Natural killer cell (primary cell): ENCODE measurements at regions not wholly inside any gene's neighbourhood (a gene's known extent, or its start where the extent isn't known, plus 50 kb on each side); places are given as distances from the start of the nearest gene placed in this dataset.

Experiments used
- ATAC-seq, 3 donors: fragments of 150-1000 bp in 2 of 3; fragments of 200-7000 bp in 1 of 3; cut with Tn5 transposase; 1 replicate in 1 of 3; 2 replicates in 2 of 3; pipeline ENCODE4 v1.10.0; 2021; ENCODE audit warnings: mild to moderate bottlenecking in 2 of 3, moderate library complexity in 2 of 3
- DNase-seq, 2 donors: peaks; one replicate each; pipeline versions ENCODE4 v3.0.0 to v3.0.0-alpha.2; 2013 to 2021; ENCODE audit warnings: mixed read lengths in 1 of 2
- H3K27ac ChIP-seq: one replicate; pipeline ENCODE4 v1.5.1; 2013; ENCODE audit warnings: mild to moderate bottlenecking, low read length
- H3K27me3 ChIP-seq: one replicate; pipeline ENCODE4 v1.6.1; 2013; ENCODE audit warnings: low read length; ENCODE audit not compliant: control insufficient read depth, insufficient read depth
- H3K36me3 ChIP-seq: one replicate; pipeline ENCODE4 v1.6.1; 2013; ENCODE audit warnings: low read length; ENCODE audit not compliant: control insufficient read depth, insufficient read depth
- H3K4me1 ChIP-seq: one replicate; pipeline ENCODE4 v1.6.1; 2013; ENCODE audit warnings: low read length; ENCODE audit not compliant: control insufficient read depth, insufficient read depth
- H3K4me3 ChIP-seq: one replicate; pipeline ENCODE4 v1.5.1; 2013; ENCODE audit warnings: low read length
- H3K9me3 ChIP-seq: one replicate; pipeline ENCODE4 v1.6.1; 2013; ENCODE audit warnings: low read length; ENCODE audit not compliant: control insufficient read depth, insufficient read depth
- H3K27ac Mint-ChIP-seq, 2 donors: one replicate each; pipeline ENCODE4 v1.8.0; 2022; ENCODE audit warnings: mild to moderate bottlenecking in 2 of 2, mixed read lengths in 2 of 2, moderate library complexity in 1 of 2
- H3K27me3 Mint-ChIP-seq, 2 donors: one replicate each; pipeline ENCODE4 v1.8.0; 2022; ENCODE audit warnings: low read depth in 2 of 2, mixed read lengths in 2 of 2
- H3K36me3 Mint-ChIP-seq: one replicate; pipeline ENCODE4 v1.8.0; 2022; ENCODE audit warnings: mixed read lengths
- H3K4me1 Mint-ChIP-seq, 2 donors: one replicate each; pipeline ENCODE4 v1.8.0; 2022; ENCODE audit warnings: mixed read lengths in 2 of 2
- H3K4me3 Mint-ChIP-seq: one replicate; pipeline ENCODE4 v1.8.0; 2022; ENCODE audit warnings: mild to moderate bottlenecking, moderate library complexity, mixed read lengths
- H3K9me3 Mint-ChIP-seq, 2 donors: one replicate each; pipeline ENCODE4 v1.8.0; 2022; ENCODE audit warnings: mixed read lengths in 2 of 2
- CTCF ChIP-seq: fragments of 200-600 bp; IDR thresholded peaks from one replicate; pipeline ENCODE4 v1.8.0; 2022; ENCODE audit warnings: antibody characterized with exemption
- WGBS: methylation state at CpG from one replicate; pipeline ENCODE4 v1.1.7; 2013; ENCODE audit warnings: missing lambda C conversion rate; ENCODE audit not compliant: insufficient coverage; 5-methylcytosine and 5-hydroxymethylcytosine counted together
- intact Hi-C: fragments of 100-400 bp; cut with micrococcal nuclease; formaldehyde crosslinking; loops from one replicate; pipeline ENCODE4 v1.14.2; 2022

- Histone ChIP-seq H3K9me3 (no peaks in the 10 kb centered on the region), H3K27me3 (no peaks in the 10 kb centered on the region), H3K27ac (no peak overlapping the region), H3K4me3 (no peak overlapping the region), H3K36me3 (no peaks in the 10 kb centered on the region), H3K4me1 (no peaks in the 10 kb centered on the region)
- H3K27ac Mint-ChIP-seq, result no peak overlapping the region
- no peak overlapping the region for H3K4me3 Mint-ChIP-seq
- no peaks in the 10 kb centered on the region for H3K27me3 Mint-ChIP-seq
- DNase-seq (no peak), ATAC-seq (no peak)
- intact Hi-C loops, result no loop called here
- no peaks in the 10 kb centered on the region for H3K4me1 Mint-ChIP-seq
- H3K9me3 Mint-ChIP-seq, result peaks cover 15 to 18% of the 10 kb centered on the region in 2 donors
- no peak for TF ChIP-seq CTCF
- WGBS, result 92% methylated on average over 2 of the region's 2 CpGs
- H3K36me3 Mint-ChIP-seq, result no peaks in the 10 kb centered on the region
Observed at GRCh38 chr6:115360602-115361325, 699.9 kb downstream of the FRK start.

- Mint-ChIP-seq H3K27me3 (no peaks in the 10 kb centered on the region), H3K36me3 (no peaks in the 10 kb centered on the region), H3K9me3 (peaks cover 16 to 20% of the 10 kb centered on the region in 2 donors), H3K27ac (no peak overlapping the region), H3K4me1 (no peaks in the 10 kb centered on the region), H3K4me3 (no peak overlapping the region)
- H3K27me3 ChIP-seq, result no peaks in the 10 kb centered on the region
- intact Hi-C loops, result no loop called here
- H3K4me1 ChIP-seq, result no peaks in the 10 kb centered on the region
- ATAC-seq (no peak), DNase-seq (no peak)
- H3K27ac ChIP-seq, result no peak overlapping the region
- TF ChIP-seq CTCF, result no peak
- H3K4me3 ChIP-seq, result no peak overlapping the region
- H3K36me3 ChIP-seq, result no peaks in the 10 kb centered on the region
- H3K9me3 ChIP-seq, result no peaks in the 10 kb centered on the region
Observed at GRCh38 chr6:115358616-115359015, 702.1 kb downstream of the FRK start.

- WGBS, result no CpG with 5 or more reads among the region's 1 CpG
- no peak for DNase-seq
- H3K27ac ChIP-seq, result no peak overlapping the region
- Mint-ChIP-seq H3K4me3 (no peak overlapping the region), H3K36me3 (no peaks in the 10 kb centered on the region), H3K4me1 (no peaks in the 10 kb centered on the region), H3K27ac (no peak overlapping the region), H3K27me3 (no peaks in the 10 kb centered on the region), H3K9me3 (peaks cover 16 to 24% of the 10 kb centered on the region in 2 donors)
- intact Hi-C loops, result no loop called here
- ATAC-seq, result no peak
- no peaks in the 10 kb centered on the region for H3K36me3 ChIP-seq
- H3K9me3 ChIP-seq, result no peaks in the 10 kb centered on the region
- TF ChIP-seq CTCF, result no peak
- H3K4me3 ChIP-seq, result no peak overlapping the region
- H3K27me3 ChIP-seq, result no peaks in the 10 kb centered on the region
- no peaks in the 10 kb centered on the region for H3K4me1 ChIP-seq
Observed at GRCh38 chr6:115356371-115356770, 704.3 kb downstream of the FRK start.

GRCh38 chr6:115323001-115323400 lies 737.7 kb downstream of the FRK start:
- intact Hi-C loops, result no loop called here

More at GRCh38 chr6:115323001-115323400, 737.7 kb downstream of the FRK start:
- Mint-ChIP-seq H3K4me1 (no peaks in the 10 kb centered on the region), H3K9me3 (peaks cover 6 to 11% of the 10 kb centered on the region in 2 donors), H3K27ac (no peak overlapping the region), H3K27me3 (no peaks in the 10 kb centered on the region), H3K4me3 (no peak overlapping the region), H3K36me3 (no peaks in the 10 kb centered on the region)
- H3K9me3 ChIP-seq, result no peaks in the 10 kb centered on the region
- H3K27me3 ChIP-seq, result no peaks in the 10 kb centered on the region
- H3K36me3 ChIP-seq, result no peaks in the 10 kb centered on the region
- H3K4me1 ChIP-seq, result no peaks in the 10 kb centered on the region
- no peak overlapping the region for H3K27ac ChIP-seq
- no peak for TF ChIP-seq CTCF
- H3K4me3 ChIP-seq, result no peak overlapping the region
- DNase-seq, result no peak
- WGBS, result 100% methylated on average over 1 of the region's 1 CpG
- ATAC-seq, result no peak
